H9 (cell line): ENCODE measurements at regions not wholly inside any gene's neighbourhood (a gene's known extent, or its start where the extent isn't known, plus 50 kb on each side); places are given as distances from the start of the nearest gene placed in this dataset.

Experiments
- DNase-seq: peaks from one replicate; pipeline ENCODE4 v3.0.0-alpha.2; 2017
- H2AFZ ChIP-seq: one replicate; pipeline ENCODE4 v1.6.1; 2013; ENCODE audit warnings: mild to moderate bottlenecking, low read length, control low read depth, moderate library complexity
- H2AK5ac ChIP-seq: 2 replicates; pipeline ENCODE4 v1.6.1; 2013; ENCODE audit warnings: low read length, control low read depth, mixed read lengths; ENCODE audit not compliant: insufficient read length
- H2BK120ac ChIP-seq: one replicate; pipeline ENCODE4 v1.6.1; 2013; ENCODE audit warnings: low read depth, mild to moderate bottlenecking, low read length, control low read depth, inconsistent platforms; ENCODE audit not compliant: poor library complexity, severe bottlenecking
- H2BK12ac ChIP-seq: 2 replicates; pipeline ENCODE4 v1.6.1; 2013; ENCODE audit warnings: low read length, control low read depth, mixed read lengths, low read depth; ENCODE audit not compliant: insufficient read length
- H2BK15ac ChIP-seq: 2 replicates; pipeline ENCODE4 v1.6.1; 2013; ENCODE audit warnings: low read depth, low read length, control low read depth
- H2BK20ac ChIP-seq: one replicate; pipeline ENCODE4 v1.6.1; 2013; ENCODE audit warnings: low read depth, mild to moderate bottlenecking, low read length, control low read depth, inconsistent platforms; ENCODE audit not compliant: poor library complexity, severe bottlenecking
- H2BK5ac ChIP-seq: 2 replicates; pipeline ENCODE4 v1.6.1; 2013; ENCODE audit warnings: low read length, control low read depth, mixed read lengths; ENCODE audit not compliant: insufficient read length
- H3K14ac ChIP-seq: 2 replicates; pipeline ENCODE4 v1.6.1; 2013; ENCODE audit warnings: low read length, control low read depth; ENCODE audit not compliant: insufficient read depth
- H3K18ac ChIP-seq: 2 replicates; pipeline ENCODE4 v1.6.1; 2013; ENCODE audit warnings: low read depth, mild to moderate bottlenecking, mixed read lengths, low read length, control low read depth; ENCODE audit not compliant: insufficient read length
- H3K23ac ChIP-seq: 2 replicates; pipeline ENCODE4 v1.6.1; 2013; ENCODE audit warnings: low read length, control low read depth, mixed read lengths, low read depth; ENCODE audit not compliant: insufficient read length
- H3K23me2 ChIP-seq: 2 replicates; pipeline ENCODE4 v1.6.1; 2013; ENCODE audit warnings: low read depth, mild to moderate bottlenecking, mixed read lengths, low read length, control low read depth; ENCODE audit not compliant: insufficient read length, poor library complexity, severe bottlenecking
- H3K27ac ChIP-seq: 2 replicates; pipeline ENCODE4 v1.5.1; 2013; ENCODE audit warnings: low read length, control low read depth, mixed read lengths, low read depth; ENCODE audit not compliant: insufficient read length
- H3K27me3 ChIP-seq: 2 replicates; pipeline ENCODE4 v1.6.1; 2013; ENCODE audit warnings: low read length, control low read depth, inconsistent platforms; ENCODE audit not compliant: insufficient read depth
- H3K4ac ChIP-seq: 2 replicates; pipeline ENCODE4 v1.6.1; 2013; ENCODE audit warnings: low read depth, mild to moderate bottlenecking, control low read depth, inconsistent platforms, low read length, moderate library complexity
- H3K4me1 ChIP-seq: 2 replicates; pipeline ENCODE4 v1.6.1; 2013; ENCODE audit warnings: low read length, control low read depth, inconsistent platforms; ENCODE audit not compliant: insufficient read depth
- H3K4me2 ChIP-seq: 2 replicates; pipeline ENCODE4 v1.6.1; 2013; ENCODE audit warnings: low read length, control low read depth, mixed read lengths; ENCODE audit not compliant: insufficient read length, insufficient read depth
- H3K56ac ChIP-seq: 2 replicates; pipeline ENCODE4 v1.6.1; 2013; ENCODE audit warnings: low read depth, mild to moderate bottlenecking, mixed read lengths, low read length, control low read depth; ENCODE audit not compliant: insufficient read length
- H3K79me1 ChIP-seq: 2 replicates; pipeline ENCODE4 v1.6.1; 2013; ENCODE audit warnings: low read depth, mild to moderate bottlenecking, moderate library complexity, low read length, control low read depth, inconsistent platforms; ENCODE audit not compliant: insufficient read depth, poor library complexity, severe bottlenecking
- H3K79me2 ChIP-seq: 2 replicates; pipeline ENCODE4 v1.6.1; 2013; ENCODE audit warnings: low read length, control low read depth, inconsistent platforms; ENCODE audit not compliant: insufficient read depth
- H3K9ac ChIP-seq: 2 replicates; pipeline ENCODE4 v1.6.1; 2013; ENCODE audit warnings: low read length, control low read depth, mixed read lengths; ENCODE audit not compliant: insufficient read length; ENCODE audit errors: extremely low read depth
- H3K9me3 ChIP-seq: one replicate; pipeline ENCODE4 v1.6.1; 2013; ENCODE audit warnings: low read depth, low read length, inconsistent platforms; ENCODE audit not compliant: control insufficient read depth
- H3T11ph ChIP-seq: one replicate; pipeline ENCODE4 v1.6.1; 2013; ENCODE audit warnings: mild to moderate bottlenecking, low read length, control low read depth, inconsistent platforms
- H4K20me1 ChIP-seq: one replicate; pipeline ENCODE4 v1.6.1; 2013; ENCODE audit not compliant: control insufficient read depth, insufficient read length, insufficient read depth
- H4K5ac ChIP-seq: 2 replicates; pipeline ENCODE4 v1.6.1; 2013; ENCODE audit warnings: low read depth, mild to moderate bottlenecking, mixed read lengths, low read length, control low read depth; ENCODE audit not compliant: insufficient read length
- H4K8ac ChIP-seq: replicated peaks from 2 replicates; pipeline ENCODE4 v1.6.1; 2013; ENCODE audit warnings: low read length, control low read depth, mixed read lengths, low read depth; ENCODE audit not compliant: insufficient read length
- H4K91ac ChIP-seq: 2 replicates; pipeline ENCODE4 v1.6.1; 2013; ENCODE audit warnings: low read depth, mild to moderate bottlenecking, moderate library complexity, mixed read lengths, low read length, control low read depth; ENCODE audit not compliant: insufficient read length
- H3K27ac Mint-ChIP-seq, 3 experiments: 2 replicates in 2 of 3; 3 replicates in 1 of 3; pipeline ENCODE4 v1.8.0; 2020 to 2021; ENCODE audit warnings: mixed read lengths in 3 of 3, mild to moderate bottlenecking in 1 of 3, moderate library complexity in 1 of 3
- H3K27me3 Mint-ChIP-seq: 2 replicates; pipeline ENCODE4 v1.8.0; 2021; ENCODE audit warnings: low read depth, mild to moderate bottlenecking, moderate library complexity, mixed read lengths
- H3K36me3 Mint-ChIP-seq, 3 experiments: 2 replicates in 2 of 3; 3 replicates in 1 of 3; pipeline ENCODE4 v1.8.0; 2020 to 2021; ENCODE audit warnings: low read depth in 3 of 3, mixed read lengths in 3 of 3; ENCODE audit not compliant: insufficient read depth in 1 of 3
- H3K4me1 Mint-ChIP-seq, 2 experiments: 2 replicates each; pipeline ENCODE4 v1.8.0; 2020; ENCODE audit warnings: mixed read lengths in 2 of 2
- H3K4me3 Mint-ChIP-seq, 2 experiments: 2 replicates in 1 of 2; 3 replicates in 1 of 2; pipeline ENCODE4 v1.8.0; 2020 to 2021; ENCODE audit warnings: mild to moderate bottlenecking in 2 of 2, mixed read lengths in 2 of 2, moderate library complexity in 1 of 2
- H3K9me3 Mint-ChIP-seq, 2 experiments: 2 replicates in 1 of 2; 3 replicates in 1 of 2; pipeline ENCODE4 v1.8.0; 2020; ENCODE audit warnings: mild to moderate bottlenecking in 2 of 2, mixed read lengths in 2 of 2, moderate library complexity in 1 of 2
- TF ChIP-seq, protein P1 (sequence below): fragments of 200-600 bp; sonication (generic); conservative IDR thresholded peaks from 3 replicates; pipeline ENCODE4 v1.8.0; 2021; ENCODE audit warnings: antibody characterized with exemption, mild to moderate bottlenecking

DNA sequence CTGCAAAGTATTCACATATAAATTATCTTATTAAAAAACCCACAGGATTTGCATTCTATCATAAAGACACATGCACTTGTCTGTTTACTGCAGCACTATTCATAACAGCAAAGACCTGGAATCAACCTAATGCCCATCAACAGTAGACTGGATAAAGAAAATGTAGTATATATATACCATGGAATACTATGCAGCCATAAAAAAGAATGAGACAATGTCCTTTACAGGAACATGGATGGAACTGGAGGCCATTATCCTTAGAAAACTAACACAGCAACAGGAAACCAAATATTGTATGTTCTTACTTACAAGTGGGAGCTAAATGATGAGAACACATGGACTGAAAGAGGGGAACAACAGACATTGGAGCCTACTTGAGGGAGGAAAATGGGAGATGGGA, 97.0 kb downstream of the FAM217A start:
- Histone ChIP-seq H3K14ac (no peak overlapping the region), H4K8ac (no peak overlapping the region), H3K23ac (no peak overlapping the region), H3K9me3 (no peaks in the 10 kb centered on the region), H2BK15ac (no peak overlapping the region), H2BK5ac (no peak overlapping the region), H3K27me3 (no peaks in the 10 kb centered on the region), H4K5ac (no peak overlapping the region), H2BK12ac (no peak overlapping the region), H3T11ph (no peak overlapping the region), H3K4me1 (peaks cover 5% of the 10 kb centered on the region; the same call in 1 of the 2 replicates), H3K27ac (no peak overlapping the region), H3K56ac (no peak overlapping the region), H3K79me2 (no peaks in the 10 kb centered on the region), H2AFZ (no peak overlapping the region), H3K23me2 (no peaks in the 10 kb centered on the region), H3K4me2 (no peak overlapping the region), H4K91ac (no peak overlapping the region), H2AK5ac (no peak overlapping the region), H2BK20ac (no peak overlapping the region), H2BK120ac (no peak overlapping the region), H3K9ac (no peak overlapping the region), H3K4ac (no peak overlapping the region), H3K79me1 (no peaks in the 10 kb centered on the region), H4K20me1 (no peaks in the 10 kb centered on the region), H3K18ac (no peak overlapping the region)
- Mint-ChIP-seq H3K9me3 (peaks cover 2% of the 10 kb centered on the region in 2 experiments; a peak in 3 of 5 replicates), H3K27ac (no peak overlapping the region), H3K4me1 (peaks cover 20 to 30% of the 10 kb centered on the region in 2 experiments), H3K4me3 (no peak overlapping the region), H3K27me3 (peaks cover 1% of the 10 kb centered on the region; the same call in 1 of the 2 replicates), H3K36me3 (peaks cover 4 to 15% (median 10%) of the 10 kb centered on the region in 3 experiments)
- no peak for DNase-seq
- TF ChIP-seq, protein P1, sequence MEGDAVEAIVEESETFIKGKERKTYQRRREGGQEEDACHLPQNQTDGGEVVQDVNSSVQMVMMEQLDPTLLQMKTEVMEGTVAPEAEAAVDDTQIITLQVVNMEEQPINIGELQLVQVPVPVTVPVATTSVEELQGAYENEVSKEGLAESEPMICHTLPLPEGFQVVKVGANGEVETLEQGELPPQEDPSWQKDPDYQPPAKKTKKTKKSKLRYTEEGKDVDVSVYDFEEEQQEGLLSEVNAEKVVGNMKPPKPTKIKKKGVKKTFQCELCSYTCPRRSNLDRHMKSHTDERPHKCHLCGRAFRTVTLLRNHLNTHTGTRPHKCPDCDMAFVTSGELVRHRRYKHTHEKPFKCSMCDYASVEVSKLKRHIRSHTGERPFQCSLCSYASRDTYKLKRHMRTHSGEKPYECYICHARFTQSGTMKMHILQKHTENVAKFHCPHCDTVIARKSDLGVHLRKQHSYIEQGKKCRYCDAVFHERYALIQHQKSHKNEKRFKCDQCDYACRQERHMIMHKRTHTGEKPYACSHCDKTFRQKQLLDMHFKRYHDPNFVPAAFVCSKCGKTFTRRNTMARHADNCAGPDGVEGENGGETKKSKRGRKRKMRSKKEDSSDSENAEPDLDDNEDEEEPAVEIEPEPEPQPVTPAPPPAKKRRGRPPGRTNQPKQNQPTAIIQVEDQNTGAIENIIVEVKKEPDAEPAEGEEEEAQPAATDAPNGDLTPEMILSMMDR: no peak
